ENCODE measurements at regions not wholly inside any gene's neighbourhood (a gene's known extent, or its start where the extent isn't known, plus 50 kb on each side); places are given as distances from the start of the nearest gene placed in this dataset.

- RAD21 ChIA-PET (ENCODE audit: unreplicated experiment) = no interaction called here
- Histone ChIP-seq H4K20me1 (ENCODE audit: control insufficient read depth, insufficient read depth) (no peaks in the 10 kb centered on the region), H3K27me3 (replicated peaks in 1 of 2; ENCODE audit: control insufficient read depth in 2 of 2, insufficient read depth in 2 of 2, low read length in 1 of 2) (no peaks in the 10 kb centered on the region), H3K9me3 (replicated peaks; ENCODE audit: control insufficient read depth, insufficient read depth, low read length) (no peaks in the 10 kb centered on the region), H3K4me2 (ENCODE audit: control insufficient read depth, insufficient read depth) (no peak overlapping the region), H3K79me2 (ENCODE audit: control insufficient read depth, insufficient read depth, low read length) (no peaks in the 10 kb centered on the region), H3K9ac (ENCODE audit: control insufficient read depth, insufficient read depth, low read length) (no peak overlapping the region), H3K27ac (ENCODE audit: control insufficient read depth, insufficient read depth) (no peak overlapping the region), H3K4me1 (ENCODE audit: control insufficient read depth, insufficient read depth, low read length) (no peaks in the 10 kb centered on the region), H2AFZ (ENCODE audit: control insufficient read depth, low read depth, low read length) (no peak overlapping the region), H3K4me3 (no peak overlapping the region), H3K36me3 (ENCODE audit: control insufficient read depth in 2 of 2, insufficient read depth in 2 of 2, low read length in 1 of 2) (no peaks in the 10 kb centered on the region)
- POLR2A ChIA-PET = no interaction called here
- DNase-seq (ENCODE audit: low read depth, low spot score) (no peak), ATAC-seq (no peak), FAIRE-seq (no peak)
- TF ChIP-seq PBX3 (IDR thresholded peaks at IDR 0.05; ENCODE audit: insufficient replicate concordance, low read depth, low read length) (no peak), NBN (IDR thresholded peaks at IDR 0.05) (no peak), NFXL1 (IDR thresholded peaks at IDR 0.05; ENCODE audit: borderline replicate concordance) (no peak), NFYB (IDR thresholded peaks at IDR 0.05; ENCODE audit: insufficient read depth, low read depth, low read length) (no peak), ZBTB33 (IDR thresholded peaks at IDR 0.05) (no peak), CUX1 (IDR thresholded peaks at IDR 0.05; ENCODE audit: insufficient replicate concordance, low read depth, low read length) (no peak), RFX5 (IDR thresholded peaks at IDR 0.05; ENCODE audit: low read depth, low read length) (no peak), TCF12 (IDR thresholded peaks at IDR 0.05; ENCODE audit: low read depth, low read length) (no peak), ELK1 (IDR thresholded peaks at IDR 0.05; ENCODE audit: low read depth, low read length) (no peak), E4F1 (IDR thresholded peaks at IDR 0.05; ENCODE audit: borderline replicate concordance, partially characterized antibody) (no peak)
- BruUV-seq (replicated peaks) = no TSS peak
- intact Hi-C loops (cut with micrococcal nuclease; ENCODE audit: unreplicated experiment) (no loop called here), in situ Hi-C loops (cut with MboI) (no loop called here)
- 6% methylated on average over 1 of the region's 1 CpG for WGBS (ENCODE audit: insufficient coverage, insufficient replicate concordance, low lambda C conversion rate, missing lambda C conversion rate)
- CTCF ChIA-PET = interaction anchor here (1.1 kb wide), 1 partner anchor 8 kb away, joined by 3 read pairs; no protein-coding TSS in a partner anchor
- SMC1A ChIA-PET (ENCODE audit: uncharacterized antibody, unreplicated experiment) = no interaction called here
Measured at GRCh38 chr4:127533028-127533700, 99.6 kb upstream of the INTU start.
